Endothelial cell (in vitro differentiated cells): ENCODE measurements at regions not wholly inside any gene's neighbourhood (a gene's known extent, or its start where the extent isn't known, plus 50 kb on each side); places are given as distances from the start of the nearest gene placed in this dataset.

Experiments used
- DNase-seq: peaks from one replicate; pipeline ENCODE4 v3.0.0; 2021; ENCODE audit warnings: low spot score
- H3K27ac Mint-ChIP-seq: one replicate; pipeline ENCODE4 v1.8.0; 2021; ENCODE audit warnings: mixed read lengths, inconsistent platforms; ENCODE audit not compliant: unreplicated experiment
- H3K27me3 Mint-ChIP-seq: one replicate; pipeline ENCODE4 v1.8.0; 2021; ENCODE audit warnings: mild to moderate bottlenecking, moderate library complexity, mixed read lengths, inconsistent platforms; ENCODE audit not compliant: unreplicated experiment
- H3K36me3 Mint-ChIP-seq: one replicate; pipeline ENCODE4 v1.8.0; 2021; ENCODE audit warnings: mild to moderate bottlenecking, low read depth, mixed read lengths, inconsistent platforms; ENCODE audit not compliant: unreplicated experiment
- H3K4me1 Mint-ChIP-seq: one replicate; pipeline ENCODE4 v1.8.0; 2021; ENCODE audit warnings: mild to moderate bottlenecking, mixed read lengths, inconsistent platforms; ENCODE audit not compliant: unreplicated experiment
- H3K4me3 Mint-ChIP-seq: one replicate; pipeline ENCODE4 v1.8.0; 2021; ENCODE audit warnings: mild to moderate bottlenecking, mixed read lengths, inconsistent platforms; ENCODE audit not compliant: unreplicated experiment
- H3K9me3 Mint-ChIP-seq: one replicate; pipeline ENCODE4 v1.8.0; 2021; ENCODE audit warnings: mixed read lengths, inconsistent platforms; ENCODE audit not compliant: unreplicated experiment
- CTCF ChIP-seq: fragments of 200-600 bp; sonication (generic); IDR thresholded peaks from one replicate; pipeline ENCODE4 v1.5.0; 2021; ENCODE audit warnings: antibody characterized with exemption; ENCODE audit not compliant: unreplicated experiment

GRCh38 chr1:166343276-166343675, 176.5 kb upstream of the FAM78B start:
- H3K9me3 Mint-ChIP-seq = no peaks in the 10 kb centered on the region
- TF ChIP-seq CTCF = no peak
- H3K27me3 Mint-ChIP-seq = peaks cover 6% of the 10 kb centered on the region
- no peaks in the 10 kb centered on the region for H3K36me3 Mint-ChIP-seq
- H3K27ac Mint-ChIP-seq = no peak overlapping the region
- no peaks in the 10 kb centered on the region for H3K4me1 Mint-ChIP-seq
- H3K4me3 Mint-ChIP-seq = no peak overlapping the region
- DNase-seq = no peak

- H3K27me3 Mint-ChIP-seq = peaks cover 2% of the 10 kb centered on the region
- DNase-seq = no peak
- no peaks in the 10 kb centered on the region for H3K36me3 Mint-ChIP-seq
- H3K27ac Mint-ChIP-seq = no peak overlapping the region
- no peaks in the 10 kb centered on the region for H3K9me3 Mint-ChIP-seq
- no peak for TF ChIP-seq CTCF
- no peaks in the 10 kb centered on the region for H3K4me1 Mint-ChIP-seq
- no peak overlapping the region for H3K4me3 Mint-ChIP-seq
These were observed 183.7 kb upstream of the FAM78B start for GRCh38 chr1:166350490-166350889.

DNA sequence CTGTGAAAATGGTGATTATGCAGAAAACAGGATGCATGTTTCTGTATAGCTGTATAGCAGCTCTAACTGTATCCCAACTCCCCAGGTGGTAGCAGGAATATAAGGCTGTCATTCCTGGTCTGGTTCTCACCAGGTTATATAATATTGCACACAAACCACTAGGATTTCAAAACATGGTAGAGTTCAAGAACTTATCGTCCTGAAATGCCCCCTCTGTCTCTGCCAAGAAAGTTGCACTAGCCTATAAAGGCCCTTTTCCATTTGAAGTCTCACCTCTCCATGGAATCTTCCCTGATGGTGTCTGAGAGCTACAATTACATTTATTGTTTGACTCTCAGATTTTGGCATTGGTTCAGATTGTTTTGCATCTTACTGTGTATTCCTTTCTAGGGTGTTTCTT, 184.9 kb upstream of the FAM78B start:
- no peak for DNase-seq
- no peaks in the 10 kb centered on the region for H3K36me3 Mint-ChIP-seq
- H3K4me3 Mint-ChIP-seq = no peak overlapping the region
- TF ChIP-seq CTCF = no peak
- H3K27ac Mint-ChIP-seq = no peak overlapping the region
- H3K9me3 Mint-ChIP-seq = no peaks in the 10 kb centered on the region
- no peaks in the 10 kb centered on the region for H3K4me1 Mint-ChIP-seq
- H3K27me3 Mint-ChIP-seq = peaks cover 2% of the 10 kb centered on the region

DNA sequence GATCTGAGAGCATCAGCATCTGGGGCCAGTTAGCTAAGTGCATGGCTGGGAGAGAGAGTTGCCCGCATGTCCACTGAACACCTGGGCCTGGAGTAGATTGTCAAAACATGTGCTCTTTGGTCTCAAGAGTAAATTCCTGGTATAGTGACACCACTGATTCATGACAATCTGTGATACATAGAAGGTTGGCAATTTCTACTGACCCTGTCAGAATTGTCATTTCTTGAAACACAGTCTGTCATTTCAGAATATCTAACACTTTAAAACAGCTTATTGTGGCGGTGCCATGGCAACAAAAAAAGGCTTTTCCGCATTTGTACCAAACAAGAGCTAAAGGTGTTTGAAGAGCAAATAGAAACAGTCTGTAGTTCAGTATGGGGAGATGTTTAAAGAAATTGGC, 186.4 kb upstream of the FAM78B start:
- Mint-ChIP-seq H3K9me3 (no peaks in the 10 kb centered on the region), H3K36me3 (no peaks in the 10 kb centered on the region), H3K27ac (no peak overlapping the region), H3K4me1 (no peaks in the 10 kb centered on the region), H3K27me3 (no peaks in the 10 kb centered on the region), H3K4me3 (no peak overlapping the region)
- TF ChIP-seq CTCF = no peak
- no peak for DNase-seq

GRCh38 chr1:166354406-166354805, 187.6 kb upstream of the FAM78B start:
- H3K4me1 Mint-ChIP-seq = no peaks in the 10 kb centered on the region
- no peaks in the 10 kb centered on the region for H3K36me3 Mint-ChIP-seq
- no peaks in the 10 kb centered on the region for H3K27me3 Mint-ChIP-seq
- no peaks in the 10 kb centered on the region for H3K9me3 Mint-ChIP-seq
- TF ChIP-seq CTCF = no peak
- DNase-seq = no peak
- H3K4me3 Mint-ChIP-seq = no peak overlapping the region
- no peak overlapping the region for H3K27ac Mint-ChIP-seq
